HG02610 (cell line): ENCODE measurements at regions not wholly inside any gene's neighbourhood (a gene's known extent, or its start where the extent isn't known, plus 50 kb on each side); places are given as distances from the start of the nearest gene placed in this dataset.
A peak's percentile ranks its signal among the peaks of the same experiment; 100 is the strongest.
"Not testable (repeated sequence)": the region's sequence is repeated elsewhere in the genome, so short reads cannot be mapped to it uniquely, and the experiment has no call there.

Experiments
- ATAC-seq: cut with Tn5 transposase; IDR thresholded peaks from one replicate; pipeline ENCODE4 v1.9.1; 2021; ENCODE audit warnings: mild to moderate bottlenecking, moderate library complexity; ENCODE audit not compliant: unreplicated experiment

DNA sequence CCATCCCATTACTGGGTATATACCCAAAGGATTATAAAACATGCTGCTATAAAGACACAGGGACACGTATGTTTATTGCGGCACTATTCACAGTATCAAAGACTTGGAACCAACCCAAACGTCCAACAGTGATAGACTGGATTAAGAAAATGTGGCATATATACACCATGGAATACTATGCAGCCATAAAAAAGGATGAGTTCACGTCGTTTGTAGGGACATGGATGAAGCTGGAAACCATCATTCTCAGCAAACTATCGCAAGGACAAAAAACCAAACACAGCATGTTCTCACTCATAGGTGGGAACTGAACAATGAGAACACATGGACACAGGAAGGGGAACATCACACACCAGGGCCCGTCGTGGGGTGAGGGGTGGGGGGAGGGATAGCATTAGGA is 106.1 kb downstream of the CHD1L start:
- ATAC-seq: not testable (repeated sequence)

DNA sequence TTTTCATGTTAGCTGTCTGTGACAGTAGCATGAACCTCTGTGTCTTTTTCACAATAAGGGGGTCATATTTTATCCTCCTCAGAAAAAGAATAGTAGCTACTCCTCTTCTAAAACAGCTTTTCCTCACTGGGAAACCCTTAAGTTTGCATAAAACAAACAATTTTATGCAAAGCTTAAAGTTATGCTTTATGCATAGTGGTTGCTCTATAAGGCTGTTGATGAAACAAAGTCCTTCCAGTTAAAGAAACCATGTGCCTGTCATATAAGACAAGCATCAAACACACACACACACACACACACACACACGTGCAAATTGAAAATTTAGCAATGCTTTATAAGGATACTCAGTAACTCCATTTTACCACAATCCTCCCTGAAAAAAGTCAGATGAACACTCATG is 107.0 kb downstream of the CHD1L start:
- ATAC-seq: no peak

DNA sequence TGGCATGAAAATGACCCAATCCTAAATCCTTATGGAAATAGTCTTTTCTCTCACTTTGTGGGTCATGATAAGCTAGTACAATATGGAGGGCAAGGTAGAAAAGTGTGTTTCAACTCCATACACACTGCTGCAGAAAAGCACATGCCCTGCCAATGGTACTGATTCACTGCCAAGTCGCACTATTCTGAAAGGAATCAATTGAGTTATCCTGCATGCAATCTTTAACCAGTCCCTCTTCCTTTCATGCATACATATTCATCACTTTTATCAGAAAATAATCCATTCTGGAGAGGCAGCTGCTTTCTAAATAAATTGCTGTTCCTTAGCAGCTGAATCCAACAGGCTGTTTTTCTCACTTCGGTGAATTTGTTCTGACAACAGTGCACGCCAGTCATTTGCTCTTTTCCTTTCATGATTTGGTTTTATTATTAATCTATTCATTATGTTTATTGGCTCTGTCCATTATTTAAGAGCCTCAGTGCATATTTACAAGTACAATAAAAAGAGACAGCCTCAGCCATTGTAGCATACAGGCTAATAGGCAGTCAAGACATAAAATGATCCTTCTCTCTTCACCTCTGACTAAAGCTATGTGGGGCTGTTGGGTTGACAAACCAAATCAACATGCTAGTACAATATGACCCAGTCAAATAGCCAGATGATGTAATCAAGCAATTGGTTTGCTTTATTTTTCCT is 108.8 kb downstream of the CHD1L start:
- ATAC-seq: no peak

DNA sequence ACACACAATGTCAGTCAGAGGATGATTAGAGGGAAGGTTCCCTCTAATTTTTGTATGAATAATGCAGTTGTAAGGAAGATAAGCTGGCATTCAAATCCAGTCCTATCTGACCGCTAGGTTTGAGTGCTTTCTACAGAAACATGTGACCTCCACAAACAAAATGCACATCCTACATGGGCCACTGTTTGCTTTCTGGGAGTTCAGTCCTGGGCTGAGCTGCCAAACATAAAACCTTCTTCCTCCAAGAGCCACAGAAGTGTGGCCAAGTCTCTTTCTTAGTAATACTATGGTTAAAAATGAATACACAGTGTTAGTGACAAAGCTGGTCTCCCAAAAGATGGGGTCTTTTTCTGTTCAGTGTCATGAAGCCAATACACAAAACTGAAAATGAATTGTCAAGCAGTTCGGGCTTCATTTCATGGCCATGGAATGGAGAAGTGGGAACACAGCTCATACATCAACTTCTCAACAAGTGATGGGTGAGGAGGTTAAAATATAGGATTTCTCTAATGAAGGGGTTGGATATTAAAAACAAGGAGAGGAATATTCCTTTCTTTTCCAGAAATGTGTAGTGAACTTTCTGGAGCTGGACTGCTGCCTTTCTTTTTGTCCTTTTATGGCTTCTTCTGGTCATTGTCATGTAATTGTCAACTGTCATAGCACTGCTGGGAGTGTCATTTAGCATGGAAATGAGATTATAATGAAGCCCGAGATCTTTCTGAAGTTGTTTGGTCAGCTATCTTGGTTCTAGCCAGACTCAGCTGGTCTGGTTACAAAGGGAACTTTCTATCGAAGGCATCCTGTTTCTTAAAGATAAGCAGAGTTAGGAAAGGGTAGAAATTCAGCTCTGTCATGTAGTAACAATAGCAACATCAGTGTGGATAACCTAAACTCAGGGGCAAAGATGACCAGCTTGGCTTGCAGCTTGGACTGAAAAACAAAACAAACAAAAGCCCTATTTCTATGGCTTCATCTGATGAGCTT is 135.1 kb downstream of the CHD1L start:
- ATAC-seq: no peak

DNA sequence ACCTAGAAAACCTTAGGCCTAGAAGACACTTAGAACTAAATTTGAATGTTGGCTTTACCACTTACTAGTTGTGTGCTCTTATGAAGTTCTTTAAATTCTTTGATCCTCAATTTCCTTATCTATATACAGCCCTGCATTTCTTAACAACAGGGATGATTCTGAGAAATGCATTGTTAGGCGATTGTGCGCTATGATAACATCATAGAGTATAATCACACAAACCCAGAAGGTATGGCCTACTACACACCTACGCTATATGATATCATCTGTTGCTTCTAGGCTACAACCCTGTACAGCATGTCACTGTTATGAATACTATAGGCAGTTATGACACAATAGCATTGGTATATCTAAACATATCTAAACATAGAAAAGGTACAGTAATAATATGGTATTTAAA is 137.4 kb downstream of the CHD1L start:
- ATAC-seq: no peak

DNA sequence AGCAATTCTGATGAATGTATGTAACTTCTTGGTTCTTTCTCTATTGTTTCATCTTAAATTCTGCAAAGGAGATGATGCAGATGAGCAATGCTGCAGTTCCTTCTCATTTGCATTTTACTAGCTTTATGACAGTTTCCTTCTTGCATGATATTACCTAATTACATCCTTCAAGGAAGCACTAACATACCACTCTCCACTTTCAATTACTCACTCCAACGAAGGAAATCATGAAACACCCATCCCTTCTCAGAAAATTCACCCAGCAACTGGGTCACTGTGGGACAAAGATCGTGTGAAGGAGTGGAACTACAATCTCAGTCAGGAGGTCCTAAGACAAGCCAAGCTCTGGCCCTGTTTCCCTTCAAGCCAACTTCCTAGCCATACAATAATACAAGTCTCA is 142.3 kb downstream of the CHD1L start:
- no peak for ATAC-seq

DNA sequence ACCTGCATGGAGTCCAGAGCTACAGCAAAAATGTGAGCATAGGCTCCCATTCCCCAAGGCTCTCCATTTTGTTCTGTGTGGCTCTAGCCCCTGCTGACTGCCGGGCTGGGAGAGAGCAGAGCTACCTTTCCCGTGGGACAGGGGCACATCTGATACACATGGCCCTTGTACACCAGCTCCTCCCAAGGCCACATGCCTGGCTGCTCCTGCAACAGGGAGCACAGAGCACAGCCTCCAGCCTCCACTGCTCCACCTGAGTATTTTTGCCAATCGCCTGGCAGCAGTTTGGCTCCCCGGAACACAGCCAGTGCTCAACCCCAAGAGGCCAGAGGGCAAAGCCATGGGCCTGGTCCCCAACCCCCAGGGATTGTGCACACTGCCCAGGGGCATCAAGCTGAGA is 146.5 kb downstream of the CHD1L start:
- no peak for ATAC-seq

DNA sequence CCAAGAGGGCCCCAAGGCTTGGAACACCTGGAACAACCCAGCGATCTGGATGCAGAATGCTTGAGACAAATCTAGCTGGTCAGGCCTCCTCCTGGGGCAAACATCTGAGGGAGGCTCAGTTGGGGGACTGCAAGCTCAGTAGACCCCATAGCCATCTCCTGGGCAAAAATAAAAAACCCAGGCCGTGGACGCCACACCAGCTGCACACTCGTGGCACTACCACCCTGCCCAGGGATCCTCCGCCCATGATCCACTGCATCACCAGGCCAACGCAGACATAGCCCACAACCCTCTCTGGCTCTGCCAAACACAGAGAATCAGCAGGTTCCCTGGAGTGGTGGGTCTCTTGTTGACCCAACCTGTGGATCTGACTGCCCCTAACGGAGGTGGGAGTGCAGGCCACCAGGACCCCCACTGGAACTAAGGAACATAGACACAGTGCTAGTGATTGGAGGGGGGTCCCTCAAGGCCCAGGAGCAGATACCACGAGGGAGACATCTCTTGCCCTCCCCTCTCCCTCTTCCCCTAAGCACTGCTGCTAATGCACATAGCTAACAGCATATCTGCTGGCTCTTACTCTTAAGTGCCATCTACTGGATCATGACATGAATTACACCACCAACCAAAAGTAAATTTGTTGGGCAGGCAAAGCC is 147.2 kb downstream of the CHD1L start:
- ATAC-seq: peak; percentile 56

DNA sequence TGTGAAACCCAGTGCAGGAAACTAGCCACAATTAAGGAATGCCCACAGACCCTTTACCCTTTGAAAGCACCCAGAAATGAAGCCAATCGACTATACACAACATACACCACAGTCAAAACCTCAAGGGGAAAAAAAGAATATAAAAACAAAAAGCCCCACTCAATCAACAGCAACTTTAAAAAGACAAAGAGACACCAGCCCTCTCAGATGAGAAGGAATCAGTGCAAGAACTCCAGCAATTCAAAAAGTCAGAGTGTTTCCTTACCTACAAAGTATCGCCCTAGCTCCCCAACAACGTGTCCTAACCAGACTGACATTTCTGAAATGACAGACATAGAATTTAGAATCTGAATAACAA is 147.7 kb downstream of the CHD1L start:
- ATAC-seq: no peak

DNA sequence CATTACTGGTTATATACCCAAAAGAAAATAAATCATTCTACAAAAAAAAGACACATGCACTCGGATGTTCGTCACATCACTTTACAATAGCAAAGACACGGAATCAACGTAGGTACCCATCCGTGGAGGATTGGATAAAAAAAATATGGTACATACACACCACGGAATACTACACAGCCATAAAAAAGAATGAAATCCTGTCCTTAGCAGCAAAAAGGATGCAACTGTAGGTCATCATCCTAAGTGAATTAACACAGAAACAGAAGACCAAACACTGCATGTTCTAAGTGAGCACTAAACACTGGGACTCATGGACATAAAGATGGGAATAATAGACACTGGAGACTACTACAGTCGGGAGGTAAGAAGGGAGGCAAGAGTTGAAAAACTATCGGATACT is 148.6 kb downstream of the CHD1L start:
- no peak for ATAC-seq

DNA sequence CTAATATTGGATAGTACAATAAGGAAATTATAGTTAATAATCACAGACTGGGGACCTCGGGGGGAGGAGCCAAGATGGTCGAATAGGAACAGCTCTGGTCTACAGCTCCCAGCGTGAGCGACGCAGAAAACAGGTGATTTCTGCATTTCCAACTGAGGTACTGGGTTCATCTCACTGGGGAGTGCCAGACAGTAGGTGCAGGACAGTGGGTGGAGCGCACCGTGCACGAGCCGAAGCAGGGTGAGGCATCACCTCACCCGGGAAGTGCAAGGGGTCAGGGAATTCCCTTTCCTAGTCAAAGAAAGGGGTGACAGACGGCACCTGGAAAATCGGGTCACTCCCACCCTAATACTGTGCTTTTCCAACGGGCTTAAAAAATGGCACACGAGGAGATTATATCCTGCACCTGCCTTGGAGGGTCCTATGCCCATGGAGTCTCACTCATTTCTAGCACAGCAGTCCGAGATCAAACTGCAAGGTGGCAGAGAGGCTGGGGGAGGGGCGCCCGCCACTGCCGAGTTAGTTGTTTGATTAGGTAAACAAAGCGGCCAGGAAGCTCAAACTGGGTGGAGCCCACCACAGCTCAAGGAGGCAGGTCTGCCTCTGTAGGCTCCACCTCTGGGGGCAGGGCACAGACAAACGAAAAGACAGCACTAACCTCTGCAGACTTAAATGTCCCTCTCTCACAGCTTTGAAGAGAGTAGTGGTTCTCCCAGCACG is 138.8 kb upstream of the BCL9 start:
- not testable (repeated sequence) for ATAC-seq

DNA sequence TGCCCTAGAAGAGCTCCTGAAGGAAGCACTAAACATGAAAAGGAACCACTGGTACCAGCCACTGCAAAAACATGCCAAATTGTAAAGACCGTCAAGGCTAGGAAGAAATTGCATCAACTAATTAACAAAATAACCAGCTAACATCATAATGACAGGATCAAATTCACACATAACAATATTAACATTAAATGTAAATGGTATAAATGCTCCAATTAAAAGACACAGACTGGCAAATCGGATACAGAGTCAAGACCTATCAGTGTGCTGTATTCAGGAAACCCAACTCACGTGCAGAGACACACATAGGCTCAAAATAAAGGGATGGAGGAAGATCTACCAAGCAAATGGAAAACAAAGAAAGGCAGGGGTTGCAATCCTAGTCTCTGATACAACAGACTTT is 137.0 kb upstream of the BCL9 start:
- not testable (repeated sequence) for ATAC-seq

DNA sequence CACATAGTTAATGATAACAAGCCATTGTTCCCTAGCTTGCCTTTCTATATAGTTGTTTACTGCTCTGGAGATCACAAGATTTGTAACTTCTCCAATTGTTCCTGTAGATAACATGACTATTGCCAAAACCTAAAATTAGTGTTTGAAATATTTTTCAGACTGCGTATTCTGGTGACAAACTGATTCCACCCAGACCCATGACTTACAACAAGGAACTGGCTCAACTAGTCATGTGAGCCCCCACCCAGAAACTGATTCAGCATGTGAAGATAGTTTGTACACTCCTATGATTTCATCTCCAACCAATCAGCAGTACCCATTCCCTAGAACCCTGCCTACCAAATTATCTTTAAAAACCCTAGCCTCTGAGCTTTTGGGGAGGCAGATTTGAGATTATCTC is 131.4 kb upstream of the BCL9 start:
- ATAC-seq: no peak

DNA sequence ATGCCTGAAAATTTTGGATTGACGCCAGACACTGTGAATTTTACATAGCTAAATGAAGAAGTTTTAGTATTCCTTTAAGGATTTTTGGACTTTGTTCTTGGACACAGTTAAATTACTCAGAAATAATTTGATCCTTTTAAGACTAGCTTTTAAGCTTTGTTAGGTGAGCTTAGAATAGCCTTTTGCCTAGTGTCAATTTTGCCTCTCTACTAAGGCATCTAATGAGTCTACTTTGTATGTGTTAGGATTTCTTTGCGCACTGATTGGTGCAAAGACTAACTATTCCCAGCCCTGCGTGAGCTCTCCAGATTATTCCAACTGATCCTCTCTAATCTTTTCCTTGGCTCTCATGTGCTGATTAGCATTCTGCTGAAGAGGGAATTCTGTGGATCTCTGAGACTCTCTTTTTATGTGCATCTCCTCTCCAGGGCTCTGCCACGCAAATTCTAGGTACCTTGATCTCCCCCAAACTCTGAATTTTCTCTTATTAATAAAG is 128.1 kb upstream of the BCL9 start:
- no peak for ATAC-seq

DNA sequence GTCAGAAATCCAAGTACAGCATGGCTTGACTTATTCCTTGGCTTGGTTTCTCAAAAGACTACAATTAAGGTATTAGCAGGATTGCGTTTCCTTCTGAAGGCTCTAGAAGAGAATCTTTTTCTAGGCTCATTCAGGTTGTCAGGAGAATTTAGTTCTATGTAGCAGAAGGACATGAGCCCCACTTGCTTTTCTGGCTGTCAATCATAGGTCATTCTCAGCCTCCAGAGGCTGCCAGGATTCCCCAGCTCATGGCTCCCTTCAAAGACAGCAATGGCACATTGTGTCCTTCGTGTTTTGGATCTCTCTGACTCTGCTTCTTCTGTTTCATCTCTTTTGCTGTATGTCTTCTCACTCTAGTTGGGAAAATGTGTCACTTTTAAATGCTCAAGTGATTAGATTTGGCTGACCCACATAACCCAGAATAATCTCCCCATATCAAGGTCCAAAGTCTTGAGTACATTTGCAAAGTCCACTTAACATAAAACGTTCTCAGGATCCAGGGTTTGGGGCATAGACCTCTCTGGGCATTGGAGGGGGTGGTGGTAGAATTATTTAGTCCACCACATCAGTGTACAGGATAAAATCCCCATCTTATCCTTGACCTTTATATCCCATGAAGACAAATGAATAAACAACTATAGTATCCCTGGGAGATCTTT is 126.7 kb upstream of the BCL9 start:
- no peak for ATAC-seq

DNA sequence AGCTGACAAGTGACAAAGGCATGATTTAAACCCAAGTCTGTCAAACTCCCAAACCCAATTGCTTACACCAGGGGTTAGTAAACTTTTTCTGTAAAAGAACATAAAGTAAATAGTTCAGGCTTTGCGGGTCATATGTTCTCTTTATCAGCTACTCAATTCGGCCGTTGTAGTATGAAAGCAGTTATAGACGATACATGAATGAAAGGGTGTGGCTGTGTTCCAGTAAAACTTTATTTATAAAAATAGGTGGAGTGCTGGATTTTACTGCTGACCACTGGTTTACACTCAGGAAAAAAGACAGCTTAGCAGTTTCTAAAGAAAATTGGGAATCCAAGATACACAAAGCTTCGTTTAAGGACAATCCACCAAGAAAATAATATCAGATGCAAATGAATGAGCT is 124.3 kb upstream of the BCL9 start:
- no peak for ATAC-seq

DNA sequence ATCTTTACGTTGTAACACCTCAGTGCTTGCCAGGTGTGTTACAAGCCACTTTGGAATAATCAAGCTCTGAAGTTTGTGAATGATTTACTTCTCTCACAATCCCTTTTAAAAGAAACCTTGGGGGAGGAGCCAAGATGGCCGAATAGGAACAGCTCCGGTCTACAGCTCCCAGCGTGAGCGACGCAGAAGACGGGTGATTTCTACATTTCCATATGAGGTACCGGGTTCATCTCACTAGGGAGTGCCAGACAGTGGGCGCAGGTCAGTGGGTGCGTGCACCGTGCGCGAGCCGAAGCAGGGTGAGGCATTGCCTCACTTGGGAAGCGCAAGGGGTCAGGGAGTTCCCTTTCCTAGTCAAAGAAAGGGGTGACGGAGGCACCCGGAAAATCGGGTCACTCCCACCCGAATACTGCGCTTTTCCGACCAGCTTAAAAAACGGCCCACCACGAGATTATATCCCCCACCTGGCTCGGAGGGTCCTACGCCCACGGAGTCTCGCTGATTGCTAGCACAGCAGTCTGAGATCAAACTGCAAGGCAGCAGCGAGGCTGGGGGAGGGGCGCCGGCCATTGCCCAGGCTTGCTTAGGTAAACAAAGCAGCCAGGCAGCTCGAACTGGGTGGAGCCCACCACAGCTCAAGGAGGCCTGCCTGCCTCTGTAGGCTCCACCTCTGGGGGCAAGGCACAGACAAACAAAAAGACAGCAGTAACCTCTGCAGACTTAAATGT is 118.0 kb upstream of the BCL9 start:
- not testable (repeated sequence) for ATAC-seq

DNA sequence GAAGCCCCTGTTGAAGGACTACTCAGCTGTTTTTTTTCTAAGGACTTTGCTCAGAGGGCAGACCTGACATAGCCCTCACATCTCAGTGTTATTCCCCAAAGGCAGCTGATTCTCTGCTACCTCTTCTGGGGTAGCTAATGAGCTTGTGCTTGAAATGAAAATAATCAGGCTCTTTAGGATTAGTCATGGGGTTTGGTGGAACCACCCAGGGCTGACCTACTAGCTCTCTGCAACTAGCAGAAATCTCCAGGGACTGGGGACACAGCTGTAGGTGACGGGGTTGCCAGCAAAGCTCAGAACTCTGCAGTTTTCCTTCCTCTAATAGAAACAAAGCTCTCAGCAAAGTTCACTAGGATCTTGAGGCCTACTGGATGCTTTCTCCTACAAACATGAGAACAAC is 106.4 kb upstream of the BCL9 start:
- no peak for ATAC-seq

DNA sequence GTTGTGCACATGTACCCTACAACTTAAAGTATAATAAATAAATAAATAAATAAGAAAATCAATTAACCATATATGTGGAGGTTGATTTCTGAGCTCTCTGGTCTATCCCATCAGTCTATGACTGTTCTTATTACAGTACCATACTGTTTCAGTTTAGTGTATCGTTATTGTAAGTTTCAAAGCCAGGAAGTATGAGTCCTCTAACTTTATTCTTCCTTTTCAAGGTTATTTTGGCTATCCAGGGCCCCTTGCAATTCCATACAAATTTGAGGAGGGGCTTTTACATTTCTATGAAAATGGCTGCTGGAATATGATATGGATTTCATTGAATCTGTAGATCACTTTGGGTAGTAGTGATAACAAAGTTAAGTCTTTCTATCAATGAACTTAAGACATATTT is 96.9 kb upstream of the BCL9 start:
- ATAC-seq: no peak

DNA sequence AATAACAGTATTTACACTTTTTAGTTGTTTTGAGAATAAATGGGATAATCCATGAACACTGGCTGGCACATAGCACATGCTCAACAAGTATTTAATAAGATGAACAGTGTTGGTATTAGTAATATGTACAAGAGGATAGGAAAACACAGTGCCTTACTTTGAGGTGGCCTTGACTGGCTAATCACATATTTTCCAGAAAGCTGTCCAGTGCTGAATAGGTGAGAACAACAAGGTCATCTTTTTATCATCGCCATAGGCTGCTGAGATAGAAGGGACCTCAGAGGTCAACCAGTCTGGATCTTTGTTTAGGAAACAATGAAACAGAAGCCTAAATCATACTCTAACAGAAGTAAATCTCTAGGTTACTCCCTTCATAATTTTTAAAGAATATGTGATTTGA is 89.7 kb upstream of the BCL9 start:
- ATAC-seq: no peak
